Type B pancreatic cell (in vitro differentiated cells): ENCODE measurements at regions not wholly inside any gene's neighbourhood (a gene's known extent, or its start where the extent isn't known, plus 50 kb on each side); places are given as distances from the start of the nearest gene placed in this dataset.
"Not testable (repeated sequence)": the region's sequence is repeated elsewhere in the genome, so short reads cannot be mapped to it uniquely, and the experiment has no call there.

Source experiments
- DNase-seq: peaks from one replicate; pipeline ENCODE4 v3.0.0; 2021; ENCODE audit warnings: mixed read lengths; ENCODE audit not compliant: unreplicated experiment; ENCODE audit errors: extremely low spot score
- H3K27ac Mint-ChIP-seq: 2 replicates; pipeline ENCODE4 v1.8.0; 2021; ENCODE audit warnings: mild to moderate bottlenecking, mixed read lengths
- H3K27me3 Mint-ChIP-seq: 2 replicates; pipeline ENCODE4 v1.8.0; 2021; ENCODE audit warnings: mixed read lengths
- H3K36me3 Mint-ChIP-seq: 2 replicates; pipeline ENCODE4 v1.8.0; 2021; ENCODE audit warnings: mixed read lengths
- H3K4me1 Mint-ChIP-seq: one replicate; pipeline ENCODE4 v1.8.0; 2021; ENCODE audit warnings: mixed read lengths; ENCODE audit not compliant: unreplicated experiment
- H3K4me3 Mint-ChIP-seq: 2 replicates; pipeline ENCODE4 v1.8.0; 2021; ENCODE audit warnings: mild to moderate bottlenecking, mixed read lengths
- H3K9me3 Mint-ChIP-seq: 2 replicates; pipeline ENCODE4 v1.8.0; 2021; ENCODE audit warnings: mixed read lengths
- CTCF ChIP-seq: fragments of 200-600 bp; sonication (generic); conservative IDR thresholded peaks from 2 replicates; pipeline ENCODE4 v1.5.0; 2021; ENCODE audit warnings: antibody characterized with exemption, mild to moderate bottlenecking

GRCh38 chr6:86715676-86716075 lies 221.7 kb upstream of the HTR1E start:
- H3K4me3 Mint-ChIP-seq, result no peak overlapping the region

GRCh38 chr6:86712039-86712438 lies 225.3 kb upstream of the HTR1E start:
- no peaks in the 10 kb centered on the region for H3K27me3 Mint-ChIP-seq
- H3K4me3 Mint-ChIP-seq, result no peak overlapping the region
- H3K4me1 Mint-ChIP-seq, result no peaks in the 10 kb centered on the region
- H3K36me3 Mint-ChIP-seq, result no peaks in the 10 kb centered on the region
- no peak for TF ChIP-seq CTCF
- H3K27ac Mint-ChIP-seq, result peak overlapping the region; percentile 15
- no peaks in the 10 kb centered on the region for H3K9me3 Mint-ChIP-seq
- DNase-seq, result no peak

More at GRCh38 chr6:86715676-86716075, 221.7 kb upstream of the HTR1E start:
- no peaks in the 10 kb centered on the region for H3K9me3 Mint-ChIP-seq
- no peaks in the 10 kb centered on the region for H3K4me1 Mint-ChIP-seq
- no peaks in the 10 kb centered on the region for H3K36me3 Mint-ChIP-seq
- DNase-seq, result no peak
- no peak for TF ChIP-seq CTCF
- H3K27me3 Mint-ChIP-seq, result no peaks in the 10 kb centered on the region
- H3K27ac Mint-ChIP-seq, result peak overlapping the region; percentile 54

- H3K36me3 Mint-ChIP-seq, result no peaks in the 10 kb centered on the region
Measured at GRCh38 chr6:86707545-86708120, 229.7 kb upstream of the HTR1E start.

GRCh38 chr6:86706449-86706848 lies 230.9 kb upstream of the HTR1E start:
- Mint-ChIP-seq H3K27me3 (peaks cover 4% of the 10 kb centered on the region), H3K4me3 (no peak overlapping the region), H3K36me3 (no peaks in the 10 kb centered on the region), H3K4me1 (no peaks in the 10 kb centered on the region), H3K9me3 (peaks cover 3% of the 10 kb centered on the region), H3K27ac (no peak overlapping the region)
- DNase-seq, result no peak
- TF ChIP-seq CTCF, result no peak

More at GRCh38 chr6:86707545-86708120, 229.7 kb upstream of the HTR1E start:
- Mint-ChIP-seq H3K4me1 (no peaks in the 10 kb centered on the region), H3K27me3 (peaks cover 4% of the 10 kb centered on the region), H3K4me3 (no peak overlapping the region), H3K9me3 (peaks cover 2% of the 10 kb centered on the region), H3K27ac (no peak overlapping the region)
- no peak for DNase-seq
- no peak for TF ChIP-seq CTCF

GRCh38 chr6:86701228-86701627 lies 236.1 kb upstream of the HTR1E start:
- H3K27ac Mint-ChIP-seq, H3K27me3 Mint-ChIP-seq, H3K4me1 Mint-ChIP-seq, H3K9me3 Mint-ChIP-seq, H3K4me3 Mint-ChIP-seq, DNase-seq, H3K36me3 Mint-ChIP-seq: not testable (repeated sequence)

GRCh38 chr6:86686496-86686895 lies 250.8 kb upstream of the HTR1E start:
- Mint-ChIP-seq H3K36me3 (no peaks in the 10 kb centered on the region), H3K27me3 (peaks cover 27% of the 10 kb centered on the region), H3K4me3 (no peak overlapping the region), H3K9me3 (peaks cover 6% of the 10 kb centered on the region), H3K27ac (peak overlapping the region; percentile 35), H3K4me1 (peaks cover 8% of the 10 kb centered on the region)
- TF ChIP-seq CTCF, result no peak
- no peak for DNase-seq
